CD4-positive, alpha-beta T cell (primary cell): ENCODE measurements at regions not wholly inside any gene's neighbourhood (a gene's known extent, or its start where the extent isn't known, plus 50 kb on each side); places are given as distances from the start of the nearest gene placed in this dataset.
"Not testable (repeated sequence)": the region's sequence is repeated elsewhere in the genome, so short reads cannot be mapped to it uniquely, and the experiment has no call there.

ENCODE experiments used
- ATAC-seq: fragments of 200-7000 bp; cut with Tn5 transposase; one replicate; pipeline ENCODE4 v1.10.0; 2022; ENCODE audit warnings: mild to moderate bottlenecking; ENCODE audit not compliant: poor library complexity
- CTCF ChIA-PET: fragments of 350-600 bp; sonication (Branson Sonifier 250); formaldehyde crosslinking; loops from one replicate; lab custom pipeline; 2021; ENCODE audit warnings: antibody characterized with exemption, inconsistent platforms; lab: Charles Lee
- POLR2A ChIA-PET: fragments of 350-600 bp; sonication (Branson Sonifier 250); formaldehyde crosslinking; loops from one replicate; lab custom pipeline; 2021; ENCODE audit warnings: antibody characterized with exemption, inconsistent platforms; lab: Charles Lee
- DNase-seq, 14 experiments: peaks; one replicate each; pipeline ENCODE4 v3.0.0-alpha.2; 2013 to 2020; ENCODE audit warnings: mixed read lengths in 2 of 14
- H3K27ac ChIP-seq, 2 donors: one replicate each; pipeline versions ENCODE4 v1.5.1 to v1.7.0; 2013; ENCODE audit warnings: low read length in 2 of 2, low read depth in 1 of 2, mild to moderate bottlenecking in 1 of 2
- H3K27me3 ChIP-seq, 2 experiments: 1 replicate in 1 of 2; 2 replicates in 1 of 2; pipeline versions ENCODE4 v1.6.1 to v1.7.0; 2013; ENCODE audit warnings: low read length in 2 of 2, control low read depth in 1 of 2, mild to moderate bottlenecking in 1 of 2, moderate library complexity in 1 of 2; ENCODE audit not compliant: insufficient read depth in 2 of 2, control insufficient read depth in 1 of 2
- H3K36me3 ChIP-seq: one replicate; pipeline ENCODE4 v1.6.1; 2013; ENCODE audit warnings: low read length, control low read depth; ENCODE audit not compliant: insufficient read depth
- H3K4me1 ChIP-seq: one replicate; pipeline ENCODE4 v1.6.1; 2013; ENCODE audit warnings: low read length, control low read depth; ENCODE audit not compliant: insufficient read depth
- H3K4me3 ChIP-seq: one replicate; pipeline ENCODE4 v1.5.1; 2013; ENCODE audit warnings: mild to moderate bottlenecking, low read length, moderate library complexity
- H3K9me3 ChIP-seq, 2 experiments: 1 replicate in 1 of 2; 2 replicates in 1 of 2; pipeline versions ENCODE4 v1.6.1 to v1.7.0; 2013; ENCODE audit warnings: low read length in 2 of 2, mild to moderate bottlenecking in 2 of 2, control low read depth in 1 of 2, moderate library complexity in 1 of 2; ENCODE audit not compliant: control insufficient read depth in 1 of 2, insufficient read depth in 1 of 2
- H3K27ac Mint-ChIP-seq: one replicate; pipeline ENCODE4 v1.8.0; 2020; ENCODE audit warnings: mixed read lengths
- H3K27me3 Mint-ChIP-seq: one replicate; pipeline ENCODE4 v1.8.0; 2021; ENCODE audit warnings: mixed read lengths
- H3K36me3 Mint-ChIP-seq: one replicate; pipeline ENCODE4 v1.8.0; 2021; ENCODE audit warnings: low read depth, mixed read lengths
- H3K4me1 Mint-ChIP-seq: one replicate; pipeline ENCODE4 v1.8.0; 2021; ENCODE audit warnings: low read depth, mixed read lengths
- H3K4me3 Mint-ChIP-seq: one replicate; pipeline ENCODE4 v1.8.0; 2020; ENCODE audit warnings: mild to moderate bottlenecking, mixed read lengths
- H3K9me3 Mint-ChIP-seq: one replicate; pipeline ENCODE4 v1.8.0; 2020; ENCODE audit warnings: mixed read lengths
- CTCF ChIP-seq: fragments of 200-600 bp; IDR thresholded peaks from one replicate; pipeline ENCODE4 v1.8.0; 2022; ENCODE audit warnings: antibody characterized with exemption, mild to moderate bottlenecking
- intact Hi-C, 2 experiments: fragments of 100-400 bp; cut with DNase I in 1 of 2; cut with micrococcal nuclease in 1 of 2; formaldehyde crosslinking; loops; one replicate each; pipeline versions ENCODE4 v1.15.1 to v1.9.0; 2023 to 2025; cut with DNase I, micrococcal nuclease

GRCh38 chr3:75422101-75422945, 241.8 kb upstream of the FRG2C start:
- intact Hi-C loops, CTCF ChIA-PET: not testable (repeated sequence)

GRCh38 chr3:75425379-75425778, 238.7 kb upstream of the FRG2C start:
- ATAC-seq, POLR2A ChIA-PET, CTCF ChIA-PET, H3K9me3 ChIP-seq, H3K9me3 Mint-ChIP-seq, H3K4me3 Mint-ChIP-seq, H3K27me3 ChIP-seq, H3K36me3 ChIP-seq, H3K4me3 ChIP-seq, H3K27ac ChIP-seq, DNase-seq, H3K27me3 Mint-ChIP-seq, H3K4me1 ChIP-seq, H3K27ac Mint-ChIP-seq: not testable (repeated sequence)
- intact Hi-C loops: loop anchor here in 1 of 2 experiments (5.0 kb wide), 1 partner anchor 233 kb away; no protein-coding TSS in a partner anchor
- Mint-ChIP-seq H3K36me3 (peaks cover 47% of the 10 kb centered on the region), H3K4me1 (peaks cover 18% of the 10 kb centered on the region)

More at GRCh38 chr3:75422101-75422945, 241.8 kb upstream of the FRG2C start:
- H3K36me3 ChIP-seq, H3K27ac Mint-ChIP-seq, H3K27ac ChIP-seq, H3K4me3 Mint-ChIP-seq, H3K4me1 ChIP-seq, H3K27me3 Mint-ChIP-seq, H3K9me3 Mint-ChIP-seq, POLR2A ChIA-PET, H3K27me3 ChIP-seq, H3K9me3 ChIP-seq, ATAC-seq, H3K4me3 ChIP-seq: not testable (repeated sequence)
- peak in 10 of 14 experiments; percentile 9 to 57 (median 20) for DNase-seq
- Mint-ChIP-seq H3K4me1 (peaks cover 11% of the 10 kb centered on the region), H3K36me3 (peaks cover 31% of the 10 kb centered on the region)
- peak; percentile 49 for TF ChIP-seq CTCF

GRCh38 chr3:75427486-75427885, 236.6 kb upstream of the FRG2C start:
- DNase-seq, H3K27ac Mint-ChIP-seq, H3K9me3 Mint-ChIP-seq, ATAC-seq, H3K4me3 Mint-ChIP-seq, H3K4me1 ChIP-seq, CTCF ChIA-PET, H3K4me3 ChIP-seq, POLR2A ChIA-PET, H3K27ac ChIP-seq, H3K36me3 ChIP-seq, H3K9me3 ChIP-seq, H3K27me3 ChIP-seq, H3K27me3 Mint-ChIP-seq: not testable (repeated sequence)
- Mint-ChIP-seq H3K4me1 (peaks cover 12% of the 10 kb centered on the region), H3K36me3 (peaks cover 45% of the 10 kb centered on the region)
- intact Hi-C loops: loop anchor here in 1 of 2 experiments (5.0 kb wide), 1 partner anchor 235 kb away; no protein-coding TSS in a partner anchor

- intact Hi-C loops: loop anchor here in 1 of 2 experiments (5.0 kb wide), 1 partner anchor 236 kb away; no protein-coding TSS in a partner anchor
- POLR2A ChIA-PET, H3K27ac ChIP-seq, H3K27ac Mint-ChIP-seq, H3K9me3 Mint-ChIP-seq, H3K4me1 ChIP-seq, H3K27me3 Mint-ChIP-seq, H3K4me3 Mint-ChIP-seq, H3K4me1 Mint-ChIP-seq, H3K36me3 ChIP-seq, ATAC-seq, H3K9me3 ChIP-seq, DNase-seq, H3K27me3 ChIP-seq, H3K4me3 ChIP-seq, CTCF ChIA-PET: not testable (repeated sequence)
- peaks cover 41% of the 10 kb centered on the region for H3K36me3 Mint-ChIP-seq
Observed at GRCh38 chr3:75427906-75428305, 236.2 kb upstream of the FRG2C start.
